GM23248 (cell line): ENCODE measurements at regions not wholly inside any gene's neighbourhood (a gene's known extent, or its start where the extent isn't known, plus 50 kb on each side); places are given as distances from the start of the nearest gene placed in this dataset.

Source experiments
- DNase-seq: peaks from one replicate; pipeline ENCODE4 v3.0.0-alpha.2; 2015
- H2AFZ ChIP-seq: fragments of 200-600 bp; sonication (generic); 2 replicates; pipeline ENCODE4 v1.6.1; 2016; ENCODE audit warnings: antibody characterized with exemption
- H3F3A ChIP-seq: fragments of 200-600 bp; sonication (generic); 2 replicates; pipeline ENCODE4 v1.6.1; 2016; ENCODE audit warnings: mild to moderate bottlenecking, antibody characterized with exemption, mixed run types; ENCODE audit not compliant: insufficient read depth
- H3K27ac ChIP-seq: fragments of 200-600 bp; sonication (generic); 2 replicates; pipeline ENCODE4 v1.5.1; 2016; ENCODE audit warnings: mild to moderate bottlenecking
- H3K27me3 ChIP-seq: fragments of 200-600 bp; sonication (generic); replicated peaks from 2 replicates; pipeline ENCODE4 v1.6.1; 2016; ENCODE audit warnings: mild to moderate bottlenecking; ENCODE audit not compliant: insufficient read depth
- H3K36me3 ChIP-seq: fragments of 200-600 bp; sonication (generic); 2 replicates; pipeline ENCODE4 v1.6.1; 2016; ENCODE audit warnings: low read depth, mild to moderate bottlenecking
- H3K4me1 ChIP-seq: fragments of 200-600 bp; sonication (generic); 2 replicates; pipeline ENCODE4 v1.6.1; 2016; ENCODE audit warnings: mild to moderate bottlenecking; ENCODE audit not compliant: insufficient read depth
- H3K4me2 ChIP-seq: fragments of 200-600 bp; sonication (generic); one replicate; pipeline ENCODE4 v1.6.1; 2016; ENCODE audit warnings: mild to moderate bottlenecking; ENCODE audit not compliant: unreplicated experiment
- H3K4me3 ChIP-seq: fragments of 200-600 bp; sonication (generic); 2 replicates; pipeline ENCODE4 v1.5.1; 2016; ENCODE audit warnings: mild to moderate bottlenecking
- H3K79me2 ChIP-seq: fragments of 200-600 bp; sonication (generic); 2 replicates; pipeline ENCODE4 v1.6.1; 2016; ENCODE audit warnings: mild to moderate bottlenecking; ENCODE audit not compliant: insufficient read depth
- H3K9ac ChIP-seq: fragments of 200-600 bp; sonication (generic); 2 replicates; pipeline ENCODE4 v1.6.1; 2016; ENCODE audit warnings: mild to moderate bottlenecking
- H3K9me2 ChIP-seq: fragments of 200-600 bp; sonication (generic); 2 replicates; pipeline ENCODE4 v1.6.1; 2016; ENCODE audit warnings: mixed run types, mild to moderate bottlenecking, moderate library complexity; ENCODE audit not compliant: insufficient read depth
- H3K9me3 ChIP-seq: fragments of 200-600 bp; sonication (generic); one replicate; pipeline ENCODE4 v1.6.1; 2017; ENCODE audit warnings: low read depth
- H4K20me1 ChIP-seq: fragments of 200-600 bp; sonication (generic); 2 replicates; pipeline ENCODE4 v1.6.0; 2016; ENCODE audit not compliant: insufficient read depth
- EZH2 ChIP-seq: fragments of 200-600 bp; sonication (generic); IDR thresholded peaks from 2 replicates; pipeline ENCODE4 v1.6.1; 2018; ENCODE audit warnings: antibody characterized with exemption, mild to moderate bottlenecking; ENCODE audit not compliant: insufficient read depth, poor library complexity, severe bottlenecking
- EZH2phosphoT487 ChIP-seq: fragments of 200-600 bp; sonication (generic); IDR thresholded peaks from 2 replicates; pipeline ENCODE4 v1.6.1; 2018; ENCODE audit warnings: antibody characterized with exemption, moderate library complexity, mild to moderate bottlenecking, low read depth; ENCODE audit not compliant: insufficient read depth
- WGBS, 2 experiments: methylation state at CpG; one replicate each; pipeline ENCODE4 v1.1.6; 2015 to 2017; ENCODE audit warnings: low lambda C conversion rate in 2 of 2, low coverage in 1 of 2; ENCODE audit errors: missing lambda C conversion rate in 2 of 2; 5-methylcytosine and 5-hydroxymethylcytosine counted together
- in situ Hi-C: fragments of 300-500 bp; cut with MboI; formaldehyde crosslinking; loops from 2 replicates; pipeline ENCODE4 v1.15.0; 2020

DNA sequence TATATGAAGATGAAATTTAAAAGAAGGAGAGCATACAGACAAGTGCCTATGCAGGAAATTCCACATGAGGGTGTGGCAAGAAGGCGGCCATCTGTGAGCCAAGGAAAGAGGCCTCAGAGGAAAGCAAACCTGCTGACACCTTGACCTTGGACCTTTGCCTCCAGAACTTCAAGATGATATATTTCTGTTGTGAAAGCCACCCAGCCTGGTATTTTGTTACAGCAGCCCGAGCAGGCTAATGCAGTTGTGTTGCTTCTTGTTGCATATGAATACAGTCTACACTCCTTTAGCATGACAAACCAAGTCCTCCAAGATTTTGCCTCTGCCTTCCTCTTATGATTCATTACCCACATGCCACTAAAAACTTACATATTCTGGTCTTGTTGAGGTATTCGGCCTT is 374.8 kb upstream of the TRIB2 start:
- Histone ChIP-seq H4K20me1 (no peaks in the 10 kb centered on the region), H3K9me3 (no peaks in the 10 kb centered on the region), H3K79me2 (no peaks in the 10 kb centered on the region), H2AFZ (no peak overlapping the region), H3K4me3 (no peak overlapping the region), H3F3A (no peaks in the 10 kb centered on the region), H3K9me2 (no peaks in the 10 kb centered on the region), H3K9ac (no peak overlapping the region), H3K4me1 (peaks cover 12% of the 10 kb centered on the region), H3K4me2 (no peak overlapping the region), H3K27me3 (no peaks in the 10 kb centered on the region), H3K36me3 (no peaks in the 10 kb centered on the region), H3K27ac (no peak overlapping the region)
- no peak for DNase-seq
- in situ Hi-C loops = no loop called here
- TF ChIP-seq EZH2phosphoT487 (no peak), EZH2 (no peak)
- WGBS, 2 experiments = 94% methylated on average over 3 of the region's 3 CpGs

DNA sequence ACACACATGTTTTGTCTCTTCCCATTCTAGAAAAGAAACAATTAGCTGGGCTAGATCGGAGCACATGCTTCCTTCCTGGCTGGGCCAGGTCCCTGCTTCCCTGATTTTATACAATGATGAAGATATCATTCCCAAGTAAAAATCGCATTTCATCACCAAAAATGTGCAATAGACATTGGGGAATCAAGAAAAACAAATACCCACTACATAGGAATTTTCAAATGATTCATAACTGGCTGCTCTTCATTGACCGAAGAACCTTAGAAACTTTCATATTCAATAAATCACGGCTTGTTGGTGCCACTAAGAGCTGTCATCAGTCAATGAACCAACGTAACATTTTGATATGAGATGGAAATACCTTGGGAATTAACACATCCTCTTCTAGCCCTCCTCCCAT is 373.6 kb upstream of the TRIB2 start:
- Histone ChIP-seq H3K4me1 (peaks cover 12% of the 10 kb centered on the region), H3K4me3 (no peak overlapping the region), H3K27ac (no peak overlapping the region), H3F3A (no peaks in the 10 kb centered on the region), H3K9ac (no peak overlapping the region), H3K9me2 (no peaks in the 10 kb centered on the region), H3K9me3 (no peaks in the 10 kb centered on the region), H3K36me3 (no peaks in the 10 kb centered on the region), H2AFZ (no peak overlapping the region), H3K4me2 (no peak overlapping the region), H4K20me1 (no peaks in the 10 kb centered on the region), H3K27me3 (no peaks in the 10 kb centered on the region), H3K79me2 (no peaks in the 10 kb centered on the region)
- in situ Hi-C loops = no loop called here
- 87 to 88% methylated on average over 5 of the region's 5 CpGs for WGBS, 2 experiments
- no peak for DNase-seq
- TF ChIP-seq EZH2 = no peak
- no peak for TF ChIP-seq EZH2phosphoT487

GRCh38 chr2:12347066-12347493 is 369.7 kb upstream of the TRIB2 start:
- H3K27me3 ChIP-seq = no peaks in the 10 kb centered on the region
- no peaks in the 10 kb centered on the region for H3K9me2 ChIP-seq
- no peaks in the 10 kb centered on the region for H4K20me1 ChIP-seq
- H3K27ac ChIP-seq = no peak overlapping the region
- no peaks in the 10 kb centered on the region for H3K36me3 ChIP-seq
- TF ChIP-seq EZH2phosphoT487 (no peak), EZH2 (no peak)
- H3K9ac ChIP-seq = no peak overlapping the region
- 54 to 61% methylated on average over 4 of the region's 4 CpGs for WGBS, 2 experiments
- DNase-seq = no peak
- no peaks in the 10 kb centered on the region for H3F3A ChIP-seq
- in situ Hi-C loops = no loop called here
- H3K4me2 ChIP-seq = no peak overlapping the region
- H3K9me3 ChIP-seq = no peaks in the 10 kb centered on the region
- no peak overlapping the region for H3K4me3 ChIP-seq
- no peak overlapping the region for H2AFZ ChIP-seq
- H3K4me1 ChIP-seq = no peaks in the 10 kb centered on the region
- H3K79me2 ChIP-seq = no peaks in the 10 kb centered on the region

DNA sequence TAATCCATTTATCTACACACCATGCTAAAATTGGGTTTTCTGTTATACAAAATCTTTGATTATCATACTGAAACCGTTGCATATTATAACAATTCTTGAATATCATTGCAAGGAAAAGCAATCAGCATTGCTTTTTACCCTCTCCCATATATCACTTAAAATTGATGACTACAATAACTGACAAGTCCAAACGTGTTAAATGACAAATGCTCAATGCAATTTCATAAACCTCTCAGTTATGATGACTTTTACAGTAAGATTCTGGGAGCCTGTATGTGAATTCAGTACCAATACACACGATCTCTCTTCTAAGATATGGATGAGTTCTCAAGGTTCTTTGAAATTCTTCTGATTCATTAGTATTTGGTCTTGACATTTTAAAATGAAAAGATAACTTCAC is 368.5 kb upstream of the TRIB2 start:
- H3K4me3 ChIP-seq = no peak overlapping the region
- no peak for TF ChIP-seq EZH2phosphoT487
- no peak for TF ChIP-seq EZH2
- H3K27ac ChIP-seq = no peak overlapping the region
- DNase-seq = no peak
- H3F3A ChIP-seq = no peaks in the 10 kb centered on the region
- no peaks in the 10 kb centered on the region for H3K9me2 ChIP-seq
- no peaks in the 10 kb centered on the region for H3K4me1 ChIP-seq
- no peaks in the 10 kb centered on the region for H3K27me3 ChIP-seq
- H3K9me3 ChIP-seq = no peaks in the 10 kb centered on the region
- H3K9ac ChIP-seq = no peak overlapping the region
- H2AFZ ChIP-seq = no peak overlapping the region
- H3K36me3 ChIP-seq = no peaks in the 10 kb centered on the region
- in situ Hi-C loops = no loop called here
- no peaks in the 10 kb centered on the region for H4K20me1 ChIP-seq
- no peak overlapping the region for H3K4me2 ChIP-seq
- 56 to 60% methylated on average over 3 of the region's 3 CpGs for WGBS, 2 experiments
- H3K79me2 ChIP-seq = no peaks in the 10 kb centered on the region

GRCh38 chr2:12350821-12351220 is 365.9 kb upstream of the TRIB2 start:
- Histone ChIP-seq H3K9ac (no peak overlapping the region), H3K9me2 (no peaks in the 10 kb centered on the region), H3K27me3 (no peaks in the 10 kb centered on the region), H3K9me3 (no peaks in the 10 kb centered on the region), H3K4me1 (no peaks in the 10 kb centered on the region), H3K79me2 (no peaks in the 10 kb centered on the region), H2AFZ (no peak overlapping the region), H3K36me3 (no peaks in the 10 kb centered on the region), H4K20me1 (no peaks in the 10 kb centered on the region), H3K4me3 (no peak overlapping the region), H3F3A (no peaks in the 10 kb centered on the region), H3K4me2 (no peak overlapping the region), H3K27ac (no peak overlapping the region)
- no peak for DNase-seq
- TF ChIP-seq EZH2phosphoT487 (no peak), EZH2 (no peak)
- WGBS, 2 experiments = 79 to 82% methylated on average over 4 of the region's 4 CpGs
- in situ Hi-C loops = no loop called here
